DND-41 (cell line): ENCODE measurements at regions not wholly inside any gene's neighbourhood (a gene's known extent, or its start where the extent isn't known, plus 50 kb on each side); places are given as distances from the start of the nearest gene placed in this dataset.

Experiments
- CTCF ChIP-seq: IDR thresholded peaks from 2 replicates; pipeline ENCODE4 v1.5.1; 2012; ENCODE audit warnings: borderline replicate concordance, low read length, moderate library complexity, mild to moderate bottlenecking; ENCODE audit not compliant: poor library complexity, severe bottlenecking; ENCODE audit errors: extremely low read depth
- EZH2 ChIP-seq: IDR thresholded peaks from 3 replicates; pipeline ENCODE4 v1.6.1; 2012; ENCODE audit warnings: borderline replicate concordance, low read depth, mild to moderate bottlenecking, moderate library complexity, low read length, inconsistent platforms; ENCODE audit not compliant: severe bottlenecking

- TF ChIP-seq EZH2 (no peak), CTCF (no peak)
These were observed 171.1 kb downstream of the RHOU start for GRCh38 chr1:228906223-228906860.
